22Rv1 (cell line): ENCODE measurements at regions not wholly inside any gene's neighbourhood (a gene's known extent, or its start where the extent isn't known, plus 50 kb on each side); places are given as distances from the start of the nearest gene placed in this dataset.

Experiments
- H3K27ac ChIP-seq: fragments of 450-650 bp; 2 replicates; pipeline ENCODE4 v1.5.1; 2017
- ZFX ChIP-seq: fragments of 450-650 bp; IDR thresholded peaks from 2 replicates; pipeline ENCODE4 v1.6.1; 2017; ENCODE audit warnings: antibody characterized with exemption, borderline replicate concordance
- TF ChIP-seq, protein P1 (sequence below): fragments of 450-650 bp; IDR thresholded peaks from 2 replicates; pipeline ENCODE4 v1.5.1; 2017; ENCODE audit warnings: mild to moderate bottlenecking

DNA sequence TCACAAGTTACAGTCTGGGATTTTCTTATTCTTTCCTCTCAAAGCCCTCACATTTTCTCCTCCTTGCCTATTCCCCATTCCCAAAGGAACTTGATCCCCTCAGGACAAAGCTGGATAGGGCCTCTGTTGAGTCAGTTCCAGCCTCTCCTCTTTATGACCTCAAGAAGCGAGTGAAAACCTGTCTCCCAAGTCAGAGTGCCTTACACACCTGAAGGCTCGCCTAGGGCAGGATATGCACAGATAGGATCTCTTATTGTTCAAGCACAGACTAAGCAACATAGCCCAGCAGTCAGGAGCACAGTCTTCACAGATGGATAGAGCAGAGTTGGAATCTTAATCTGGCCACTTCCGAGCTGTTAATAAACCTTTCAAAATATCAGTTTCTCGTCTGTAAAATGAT lies 60.8 kb upstream of the PRRC2C start:
- TF ChIP-seq, protein P1, sequence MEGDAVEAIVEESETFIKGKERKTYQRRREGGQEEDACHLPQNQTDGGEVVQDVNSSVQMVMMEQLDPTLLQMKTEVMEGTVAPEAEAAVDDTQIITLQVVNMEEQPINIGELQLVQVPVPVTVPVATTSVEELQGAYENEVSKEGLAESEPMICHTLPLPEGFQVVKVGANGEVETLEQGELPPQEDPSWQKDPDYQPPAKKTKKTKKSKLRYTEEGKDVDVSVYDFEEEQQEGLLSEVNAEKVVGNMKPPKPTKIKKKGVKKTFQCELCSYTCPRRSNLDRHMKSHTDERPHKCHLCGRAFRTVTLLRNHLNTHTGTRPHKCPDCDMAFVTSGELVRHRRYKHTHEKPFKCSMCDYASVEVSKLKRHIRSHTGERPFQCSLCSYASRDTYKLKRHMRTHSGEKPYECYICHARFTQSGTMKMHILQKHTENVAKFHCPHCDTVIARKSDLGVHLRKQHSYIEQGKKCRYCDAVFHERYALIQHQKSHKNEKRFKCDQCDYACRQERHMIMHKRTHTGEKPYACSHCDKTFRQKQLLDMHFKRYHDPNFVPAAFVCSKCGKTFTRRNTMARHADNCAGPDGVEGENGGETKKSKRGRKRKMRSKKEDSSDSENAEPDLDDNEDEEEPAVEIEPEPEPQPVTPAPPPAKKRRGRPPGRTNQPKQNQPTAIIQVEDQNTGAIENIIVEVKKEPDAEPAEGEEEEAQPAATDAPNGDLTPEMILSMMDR, result no peak
- no peak for TF ChIP-seq ZFX
- no peak overlapping the region for H3K27ac ChIP-seq

DNA sequence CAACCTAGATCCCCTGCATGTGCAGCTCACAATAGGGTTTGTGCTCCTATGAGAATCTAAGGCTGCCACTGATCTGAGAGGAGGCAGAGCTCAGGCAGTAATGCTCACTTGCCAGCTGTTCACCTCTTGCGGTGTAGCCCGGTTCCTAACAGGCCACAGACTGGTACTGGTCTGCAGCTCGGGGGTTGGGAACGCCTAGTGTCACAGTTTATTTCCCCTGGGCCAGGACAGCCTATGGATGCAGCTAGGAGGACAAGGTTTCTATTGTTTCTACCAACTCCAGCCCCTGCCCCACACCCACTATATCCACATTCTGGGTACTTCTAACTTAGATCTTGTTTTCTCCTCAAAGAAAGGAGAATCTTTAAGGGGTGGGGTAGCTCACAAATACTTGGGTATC lies 58.7 kb upstream of the PRRC2C start:
- TF ChIP-seq, protein P1, result no peak
- no peak for TF ChIP-seq ZFX
- no peak overlapping the region for H3K27ac ChIP-seq

DNA sequence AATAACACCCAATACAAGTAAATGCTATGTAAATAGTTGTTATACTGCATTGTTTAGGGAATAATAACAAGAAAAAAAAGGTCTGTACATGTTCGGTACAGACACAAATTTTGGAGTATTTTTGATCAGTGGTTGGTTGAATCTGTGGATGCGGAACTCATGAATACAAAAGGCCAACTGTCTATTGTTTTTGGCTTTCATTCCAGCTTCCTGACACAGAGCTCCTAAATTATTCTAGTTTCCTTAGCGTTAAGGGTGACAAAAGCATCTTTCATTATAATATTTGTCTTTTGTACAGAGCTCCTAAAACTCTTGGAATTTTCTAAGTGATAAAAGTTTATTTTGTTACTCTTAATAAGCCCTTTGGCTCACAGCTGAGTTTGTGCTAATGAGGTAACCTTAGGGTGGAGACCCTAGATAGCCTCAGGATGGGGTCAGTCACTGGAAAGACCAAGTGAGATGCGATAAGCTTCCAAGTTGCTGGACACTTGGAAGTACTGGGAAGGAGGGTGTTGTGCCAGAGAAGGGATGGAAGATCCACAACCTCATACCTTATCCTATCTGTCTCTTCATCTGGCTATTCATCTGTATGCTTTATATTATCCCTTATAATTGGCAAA lies 57.4 kb upstream of the PRRC2C start:
- no peak overlapping the region for H3K27ac ChIP-seq
- TF ChIP-seq, protein P1, result no peak

DNA sequence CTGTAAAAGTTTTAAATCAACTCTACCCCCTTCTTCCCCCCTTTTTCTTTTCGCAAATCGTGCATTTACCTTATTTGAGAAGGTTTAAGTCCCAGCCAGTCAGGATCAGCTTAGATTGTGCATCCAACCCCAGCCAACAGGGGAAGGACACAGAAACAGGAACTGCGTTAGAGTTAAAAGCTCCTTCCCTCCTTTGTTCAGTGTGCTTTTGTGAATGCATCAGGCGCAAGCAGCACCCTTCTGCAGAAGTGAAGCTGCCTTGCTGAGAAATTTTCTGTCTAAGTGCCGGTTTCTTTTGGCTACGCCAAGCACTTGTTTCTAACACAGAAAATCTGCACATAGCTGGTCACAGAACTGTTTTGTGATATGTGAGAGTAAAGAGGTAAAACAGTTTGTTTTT lies 56.2 kb upstream of the PRRC2C start:
- no peak overlapping the region for H3K27ac ChIP-seq
- no peak for TF ChIP-seq ZFX
- TF ChIP-seq, protein P1, result no peak

DNA sequence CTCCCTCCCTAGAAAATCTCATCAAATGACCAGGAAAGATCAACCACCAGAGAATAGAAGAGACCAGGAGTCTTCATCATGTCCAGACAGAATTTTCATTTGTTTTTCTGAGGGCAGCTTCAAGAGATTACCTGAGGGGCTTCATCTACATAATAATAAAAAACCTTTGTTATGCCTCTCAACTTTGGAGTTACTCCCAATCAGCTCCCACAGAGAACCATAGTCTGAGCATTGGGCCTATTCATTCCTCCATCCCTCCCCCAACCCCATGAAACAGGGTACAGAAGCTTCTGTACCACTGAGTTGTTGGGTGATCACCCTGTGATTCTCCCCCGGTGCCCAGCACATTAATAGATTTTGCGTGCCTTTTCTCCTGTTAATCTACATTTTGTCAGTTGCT lies 53.3 kb upstream of the PRRC2C start:
- no peak overlapping the region for H3K27ac ChIP-seq
- no peak for TF ChIP-seq ZFX
- TF ChIP-seq, protein P1, result no peak

DNA sequence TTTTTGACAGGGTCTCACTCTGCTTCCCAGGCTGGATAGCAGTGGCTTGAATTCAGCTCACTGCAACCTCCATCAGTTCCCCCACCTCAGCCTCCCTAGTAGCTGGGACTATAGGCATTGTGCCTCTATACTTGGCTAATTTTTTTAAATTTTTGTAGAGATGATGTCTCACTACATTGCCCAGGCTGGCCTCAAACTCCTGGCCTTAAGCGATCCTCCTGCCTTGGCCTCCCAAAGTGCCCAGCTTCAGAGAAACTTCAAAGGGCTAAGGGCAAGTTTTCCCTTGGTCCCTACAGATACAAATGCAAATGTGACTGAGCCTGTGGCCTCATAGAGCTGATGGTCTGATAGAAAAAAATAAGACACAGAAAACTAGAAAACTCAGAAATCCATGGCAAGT lies 52.9 kb upstream of the PRRC2C start:
- TF ChIP-seq, protein P1, result no peak
- no peak for TF ChIP-seq ZFX
- no peak overlapping the region for H3K27ac ChIP-seq

DNA sequence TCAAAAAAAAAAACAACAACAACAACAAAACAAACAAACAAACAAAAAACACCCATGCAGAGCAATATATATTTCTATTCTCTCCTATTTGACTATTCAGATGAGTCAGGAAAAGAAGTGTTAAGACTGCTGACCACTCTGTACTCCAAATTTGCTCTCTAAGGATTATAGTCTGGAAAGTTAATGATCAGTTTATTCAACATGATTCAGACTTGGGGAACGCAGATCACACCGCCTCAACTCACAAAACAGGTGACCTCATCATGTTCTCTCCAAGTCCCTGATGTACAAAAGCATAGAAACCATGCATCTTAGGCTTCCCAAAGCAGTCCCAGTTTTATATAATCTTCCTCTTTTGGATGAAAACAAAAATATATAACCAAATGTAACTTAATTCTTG lies 51.9 kb upstream of the PRRC2C start:
- TF ChIP-seq, protein P1, result no peak
- no peak for TF ChIP-seq ZFX
- no peak overlapping the region for H3K27ac ChIP-seq
